H1 (cell line): ENCODE measurements at regions not wholly inside any gene's neighbourhood (a gene's known extent, or its start where the extent isn't known, plus 50 kb on each side); places are given as distances from the start of the nearest gene placed in this dataset.

ENCODE experiments used
- CTCF ChIA-PET: fragments of 300-600 bp; sonication (Branson Sonifier 250); formaldehyde crosslinking; loops from one replicate; lab custom pipeline; 2021; ENCODE audit not compliant: partially characterized antibody; lab: Charles Lee
- POLR2A ChIA-PET: fragments of 300-600 bp; sonication (Branson Sonifier 250); formaldehyde crosslinking; loops from one replicate; lab custom pipeline; 2021; ENCODE audit warnings: inconsistent platforms; ENCODE audit not compliant: partially characterized antibody; lab: Charles Lee
- DNase-seq, 2 experiments: peaks; one replicate each; pipeline versions ENCODE4 v3.0.0 to v3.0.0-alpha.2; 2010 to 2022; ENCODE audit warnings: low spot score in 2 of 2, low read depth in 1 of 2, mixed read lengths in 1 of 2
- FAIRE-seq: peaks from 2 replicates; lab custom pipeline; 2011; peaks lifted over from hg19 to GRCh38; lab: Jason Lieb, UNC
- H2AFZ ChIP-seq: 2 replicates; pipeline ENCODE4 v1.8.1; 2012; ENCODE audit warnings: low read length, inconsistent platforms
- H2AK5ac ChIP-seq: 2 replicates; pipeline ENCODE4 v1.6.1; 2013; ENCODE audit warnings: low read depth, low read length
- H2BK120ac ChIP-seq: replicated peaks from 2 replicates; pipeline ENCODE3; 2013; ENCODE audit warnings: low read depth, low read length, inconsistent platforms
- H2BK12ac ChIP-seq: 2 replicates; pipeline ENCODE4 v1.6.1; 2013; ENCODE audit warnings: low read depth, low read length
- H2BK15ac ChIP-seq: 2 replicates; pipeline ENCODE4 v1.6.1; 2013; ENCODE audit warnings: low read length
- H2BK20ac ChIP-seq: 2 replicates; pipeline ENCODE4 v1.6.1; 2013; ENCODE audit warnings: low read length
- H2BK5ac ChIP-seq: 2 replicates; pipeline ENCODE4 v1.6.1; 2013; ENCODE audit warnings: low read depth, low read length
- H3K14ac ChIP-seq: 2 replicates; pipeline ENCODE4 v1.6.1; 2013; ENCODE audit warnings: inconsistent platforms; ENCODE audit not compliant: insufficient read length
- H3K18ac ChIP-seq: 2 replicates; pipeline ENCODE4 v1.6.1; 2013; ENCODE audit warnings: low read length; ENCODE audit errors: extremely low read depth
- H3K23ac ChIP-seq: 2 replicates; pipeline ENCODE4 v1.6.1; 2013; ENCODE audit warnings: inconsistent platforms; ENCODE audit not compliant: insufficient read length
- H3K23me2 ChIP-seq: 2 replicates; pipeline ENCODE4 v1.6.1; 2013; ENCODE audit warnings: low read depth, low read length
- H3K27ac ChIP-seq: 2 replicates; pipeline ENCODE4 v1.6.1; 2011; ENCODE audit warnings: low read depth, low read length, inconsistent platforms
- H3K27me3 ChIP-seq, 4 experiments: replicated peaks in 1 of 4; 1 replicate in 1 of 4; 2 replicates in 3 of 4; pipeline versions ENCODE4 v1.6.1 to v1.8.1; 2011 to 2013; ENCODE audit warnings: low read length in 3 of 4, mild to moderate bottlenecking in 3 of 4, inconsistent platforms in 2 of 4, mixed read lengths in 2 of 4, moderate library complexity in 1 of 4; ENCODE audit not compliant: control insufficient read depth in 3 of 4, insufficient read depth in 3 of 4; ENCODE audit errors: extremely low read depth in 1 of 4
- H3K36me3 ChIP-seq, 4 experiments: 2 replicates each; pipeline versions ENCODE4 v1.6.1 to v1.8.1; 2011 to 2013; ENCODE audit warnings: mild to moderate bottlenecking in 4 of 4, low read length in 3 of 4, moderate library complexity in 2 of 4, control low read depth in 1 of 4, inconsistent platforms in 1 of 4; ENCODE audit not compliant: insufficient read depth in 4 of 4, control insufficient read depth in 2 of 4
- H3K4ac ChIP-seq: replicated peaks from 2 replicates; pipeline ENCODE3; 2013; ENCODE audit warnings: low read length, low read depth, mixed read lengths, inconsistent platforms; ENCODE audit not compliant: insufficient read length
- H3K4me1 ChIP-seq, 4 experiments: replicated peaks in 1 of 4; 1 replicate in 1 of 4; 2 replicates in 3 of 4; pipeline versions ENCODE4 v1.6.1 to v1.8.1; 2011 to 2013; ENCODE audit warnings: low read length in 3 of 4, inconsistent platforms in 2 of 4, mixed read lengths in 1 of 4; ENCODE audit not compliant: insufficient read depth in 4 of 4, control insufficient read depth in 3 of 4
- H3K4me2 ChIP-seq, 2 experiments: 2 replicates each; pipeline versions ENCODE4 v1.6.1 to v1.8.1; 2011 to 2013; ENCODE audit warnings: low read depth in 2 of 2, low read length in 2 of 2, control low read depth in 1 of 2, inconsistent platforms in 1 of 2, mild to moderate bottlenecking in 1 of 2; ENCODE audit not compliant: insufficient read depth in 1 of 2
- H3K4me3 ChIP-seq, 4 experiments: fragments of 200-600, 300-600 bp in 1 of 4; sonication (generic), shearing (Covaris generic), sonication (Bioruptor Twin) in 1 of 4; 2 replicates each; pipeline versions ENCODE4 v1.5.1 to v1.8.1; 2011 to 2016; ENCODE audit warnings: low read length in 4 of 4, low read depth in 3 of 4, control low read depth in 2 of 4, inconsistent platforms in 2 of 4, mild to moderate bottlenecking in 2 of 4, mixed read lengths in 1 of 4, moderate library complexity in 1 of 4; ENCODE audit not compliant: insufficient read depth in 2 of 4; ENCODE audit errors: extremely low read depth in 1 of 4
- H3K56ac ChIP-seq: replicated peaks from 2 replicates; pipeline ENCODE3; 2013; ENCODE audit warnings: low read depth, mild to moderate bottlenecking, mixed read lengths, low read length, inconsistent platforms; ENCODE audit not compliant: insufficient read length
- H3K79me1 ChIP-seq: 2 replicates; pipeline ENCODE4 v1.6.1; 2013; ENCODE audit warnings: low read depth, low read length, control low read depth
- H3K79me2 ChIP-seq, 2 experiments: 2 replicates each; pipeline versions ENCODE4 v1.6.1 to v1.8.1; 2012 to 2013; ENCODE audit warnings: low read length in 2 of 2, mild to moderate bottlenecking in 2 of 2, inconsistent platforms in 1 of 2; ENCODE audit not compliant: insufficient read depth in 2 of 2, control insufficient read depth in 1 of 2
- H3K9ac ChIP-seq, 4 experiments: replicated peaks in 1 of 4; 1 replicate in 1 of 4; 2 replicates in 3 of 4; pipeline versions ENCODE4 v1.6.1 to v1.8.1; 2011 to 2013; ENCODE audit warnings: low read depth in 3 of 4, low read length in 3 of 4, control low read depth in 2 of 4, mild to moderate bottlenecking in 2 of 4, moderate library complexity in 2 of 4, inconsistent platforms in 1 of 4; ENCODE audit errors: extremely low read depth in 1 of 4
- H3K9me3 ChIP-seq, 2 experiments: 2 replicates each; pipeline versions ENCODE4 v1.6.1 to v1.8.1; 2012 to 2013; ENCODE audit warnings: mild to moderate bottlenecking in 2 of 2, moderate library complexity in 2 of 2, control low read depth in 1 of 2, inconsistent platforms in 1 of 2, low read depth in 1 of 2, low read length in 1 of 2, mixed read lengths in 1 of 2; ENCODE audit not compliant: insufficient read depth in 2 of 2
- H4K20me1 ChIP-seq, 2 experiments: replicated peaks in 1 of 2; 2 replicates each; pipeline versions ENCODE3 to v1.8.1; 2011 to 2013; ENCODE audit warnings: inconsistent platforms in 2 of 2, low read length in 2 of 2, mild to moderate bottlenecking in 1 of 2; ENCODE audit not compliant: insufficient read depth in 2 of 2, control insufficient read depth in 1 of 2
- H4K5ac ChIP-seq: 2 replicates; pipeline ENCODE4 v1.6.1; 2013; ENCODE audit warnings: low read length, low read depth, mixed read lengths, inconsistent platforms; ENCODE audit not compliant: insufficient read length
- H4K8ac ChIP-seq: 2 replicates; pipeline ENCODE4 v1.8.0; 2013; ENCODE audit warnings: mild to moderate bottlenecking, moderate library complexity, low read length, inconsistent platforms; ENCODE audit not compliant: insufficient read depth; ENCODE audit errors: extremely low read depth
- H4K91ac ChIP-seq: replicated peaks from 2 replicates; pipeline ENCODE3; 2013; ENCODE audit warnings: low read length, mixed read lengths, inconsistent platforms; ENCODE audit not compliant: insufficient read length
- BCL11A ChIP-seq, 2 experiments: IDR thresholded peaks; one replicate each; pipeline ENCODE4 v1.6.1; 2011; ENCODE audit warnings: low read depth in 2 of 2, low read length in 2 of 2, mild to moderate bottlenecking in 2 of 2
- CTBP2 ChIP-seq: IDR thresholded peaks from 2 replicates; pipeline ENCODE4 v1.7.0; 2011; ENCODE audit warnings: borderline replicate concordance, mild to moderate bottlenecking, moderate library complexity, mixed read lengths, low read length; ENCODE audit not compliant: insufficient read depth, insufficient read length
- HDAC6 ChIP-seq: IDR thresholded peaks from one replicate; pipeline ENCODE4 v1.7.1; 2012; ENCODE audit warnings: low read depth, mild to moderate bottlenecking, inconsistent platforms, low read length, moderate library complexity
- KDM5A ChIP-seq: fragments of 200-600 bp; IDR thresholded peaks from 2 replicates; pipeline ENCODE4 v1.7.1; 2012; ENCODE audit warnings: mild to moderate bottlenecking, low read length, inconsistent platforms, mixed read lengths
- SIX5 ChIP-seq: IDR thresholded peaks from 2 replicates; pipeline ENCODE4 v1.6.1; 2011; ENCODE audit warnings: mild to moderate bottlenecking, low read depth, low read length
- WGBS, 2 experiments: shearing (Covaris generic) in 1 of 2; methylation state at CpG; one replicate each; pipeline versions ENCODE4 v1.1.6 to v1.1.7; 2013 to 2015; ENCODE audit warnings: low lambda C conversion rate in 2 of 2, mixed read lengths in 2 of 2, inconsistent platforms in 1 of 2, low coverage in 1 of 2, missing lambda C conversion rate in 1 of 2; ENCODE audit not compliant: insufficient replicate concordance in 2 of 2, insufficient coverage in 1 of 2, insufficient read length in 1 of 2; ENCODE audit errors: extremely low coverage in 1 of 2, missing lambda C conversion rate in 1 of 2; 5-methylcytosine and 5-hydroxymethylcytosine counted together

DNA sequence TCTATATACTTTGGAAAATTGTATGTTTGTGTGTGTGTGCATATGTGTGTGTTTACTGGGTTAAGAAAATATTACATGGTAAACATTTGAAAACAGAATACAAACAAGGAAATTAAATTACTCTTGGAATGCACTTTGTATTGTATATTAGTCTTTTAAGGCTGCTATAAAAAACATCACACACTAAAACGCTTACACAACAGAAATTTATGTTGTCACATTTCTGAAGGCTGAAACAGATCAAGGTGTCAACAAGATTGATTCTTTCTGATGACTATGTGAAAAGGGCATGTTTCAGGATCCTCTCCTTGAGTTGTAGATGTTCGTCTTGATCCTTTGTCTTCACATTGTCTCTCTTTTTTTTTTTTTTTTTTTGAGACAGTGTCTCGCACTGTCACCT lies 149.1 kb upstream of the CNTN5 start:
- Histone ChIP-seq H3K56ac (no peak overlapping the region), H2AFZ (no peak overlapping the region), H3K27ac (no peak overlapping the region), H3K23me2 (no peaks in the 10 kb centered on the region; the same call in 1 of the 2 replicates), H4K5ac (no peak overlapping the region), H2BK15ac (no peak overlapping the region), H3K79me2 (no peaks in the 10 kb centered on the region), H3K23ac (no peak overlapping the region), H3K9ac (no peak overlapping the region), H2BK12ac (no peak overlapping the region), H3K4ac (no peak overlapping the region), H3K36me3 (no peaks in the 10 kb centered on the region), H3K4me1 (no peaks in the 10 kb centered on the region), H3K79me1 (no peaks in the 10 kb centered on the region), H2AK5ac (no peak overlapping the region), H3K4me2 (no peak overlapping the region), H3K4me3 (no peak overlapping the region), H3K27me3 (no peaks in the 10 kb centered on the region), H4K8ac (no peak overlapping the region), H4K20me1 (no peaks in the 10 kb centered on the region), H3K14ac (no peak overlapping the region), H3K18ac (no peak overlapping the region), H4K91ac (no peak overlapping the region), H2BK120ac (no peak overlapping the region), H2BK5ac (no peak overlapping the region), H3K9me3 (no peaks in the 10 kb centered on the region), H2BK20ac (no peak overlapping the region)
- DNase-seq = no peak
- FAIRE-seq = no peak
- 86% methylated on average over 2 of the region's 3 CpGs; no CpG with 5 or more reads in 1 of the 2 experiments for WGBS, 2 experiments
- CTCF ChIA-PET = no interaction called here
- POLR2A ChIA-PET = no interaction called here
- TF ChIP-seq SIX5 (no peak), HDAC6 (no peak), KDM5A (no peak), BCL11A (IDR thresholded peaks at IDR 0.05; ENCODE audit: low read depth in 2 of 2, low read length in 2 of 2) (no peak), CTBP2 (no peak)
